Calu3 (cell line): ENCODE measurements at regions not wholly inside any gene's neighbourhood (a gene's known extent, or its start where the extent isn't known, plus 50 kb on each side); places are given as distances from the start of the nearest gene placed in this dataset.

Source experiments
- BruUV-seq: library from RNA; stranded (reverse); fragments of 400-500 nt; replicated peaks from 2 replicates; lab custom pipeline; 2021; lab: Mats Ljungman, UMichigan
- CTCF ChIA-PET: fragments of 300-600 bp; sonication (Branson Sonifier 250); formaldehyde crosslinking; loops from one replicate; lab custom pipeline; 2022; ENCODE audit warnings: antibody characterized with exemption; lab: Charles Lee
- DNase-seq: peaks from one replicate; pipeline ENCODE4 v3.0.0; 2022
- H3K27ac Mint-ChIP-seq: one replicate; pipeline ENCODE4 v1.8.0; 2022; ENCODE audit warnings: mixed read lengths; ENCODE audit not compliant: unreplicated experiment
- H3K27me3 Mint-ChIP-seq: one replicate; pipeline ENCODE4 v1.8.0; 2022; ENCODE audit warnings: mixed read lengths; ENCODE audit not compliant: unreplicated experiment
- H3K36me3 Mint-ChIP-seq: one replicate; pipeline ENCODE4 v1.8.0; 2022; ENCODE audit warnings: mild to moderate bottlenecking, moderate library complexity, mixed read lengths; ENCODE audit not compliant: insufficient read depth, unreplicated experiment
- H3K4me1 Mint-ChIP-seq: one replicate; pipeline ENCODE4 v1.8.0; 2022; ENCODE audit warnings: mild to moderate bottlenecking, low read depth, mixed read lengths; ENCODE audit not compliant: unreplicated experiment
- H3K4me3 Mint-ChIP-seq: one replicate; pipeline ENCODE4 v1.8.0; 2022; ENCODE audit warnings: mild to moderate bottlenecking, low read depth, moderate library complexity, mixed read lengths; ENCODE audit not compliant: unreplicated experiment
- H3K9me3 Mint-ChIP-seq: one replicate; pipeline ENCODE4 v1.8.0; 2022; ENCODE audit warnings: low read depth, mixed read lengths; ENCODE audit not compliant: unreplicated experiment
- CTCF ChIP-seq: fragments of 200-600 bp; IDR thresholded peaks from one replicate; pipeline ENCODE4 v1.8.0; 2022; ENCODE audit warnings: antibody characterized with exemption; ENCODE audit not compliant: unreplicated experiment
- intact Hi-C: fragments of 100-400 bp; cut with micrococcal nuclease; formaldehyde crosslinking; loops from one replicate; pipeline ENCODE4 v1.10.0; 2022; ENCODE audit not compliant: unreplicated experiment

DNA sequence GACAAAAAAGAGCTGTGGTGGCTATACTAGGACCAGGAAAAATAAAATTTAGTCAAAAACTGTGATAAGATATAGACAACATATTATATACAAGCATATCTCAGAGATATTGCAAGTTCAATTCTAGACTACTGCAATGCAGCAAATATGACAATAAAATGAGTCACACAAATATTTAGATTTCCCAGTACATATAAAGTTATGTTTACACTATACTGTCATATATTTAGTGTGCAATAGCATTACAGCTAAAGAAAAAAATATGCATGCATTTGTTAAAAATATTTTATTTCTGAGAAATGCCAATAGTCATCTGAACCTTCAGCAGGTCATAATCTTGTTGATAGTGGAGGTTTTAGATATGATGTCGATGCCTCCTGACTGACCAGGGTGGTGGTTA, 72.1 kb downstream of the AKR1C4 start:
- intact Hi-C loops: no loop called here
- no peak for DNase-seq
- BruUV-seq: no TSS peak
- Mint-ChIP-seq H3K4me1 (peaks cover 26% of the 10 kb centered on the region), H3K9me3 (no peaks in the 10 kb centered on the region), H3K36me3 (no peaks in the 10 kb centered on the region), H3K27ac (no peak overlapping the region), H3K4me3 (no peak overlapping the region), H3K27me3 (no peaks in the 10 kb centered on the region)
- TF ChIP-seq CTCF: no peak
- CTCF ChIA-PET: no interaction called here

GRCh38 chr10:5269791-5270190, 73.2 kb downstream of the AKR1C4 start:
- H3K4me1 Mint-ChIP-seq: peaks cover 26% of the 10 kb centered on the region
- no peak overlapping the region for H3K4me3 Mint-ChIP-seq
- DNase-seq: no peak
- no TSS peak for BruUV-seq
- TF ChIP-seq CTCF: no peak
- no peaks in the 10 kb centered on the region for H3K27me3 Mint-ChIP-seq
- no peaks in the 10 kb centered on the region for H3K36me3 Mint-ChIP-seq
- intact Hi-C loops: no loop called here
- CTCF ChIA-PET: no interaction called here
- H3K9me3 Mint-ChIP-seq: no peaks in the 10 kb centered on the region
- H3K27ac Mint-ChIP-seq: no peak overlapping the region

GRCh38 chr10:5271526-5271925, 74.9 kb downstream of the AKR1C4 start:
- no peak for DNase-seq
- intact Hi-C loops: no loop called here
- no peak overlapping the region for H3K4me3 Mint-ChIP-seq
- no peak for TF ChIP-seq CTCF
- peaks cover 26% of the 10 kb centered on the region for H3K4me1 Mint-ChIP-seq
- H3K9me3 Mint-ChIP-seq: no peaks in the 10 kb centered on the region
- no peak overlapping the region for H3K27ac Mint-ChIP-seq
- no peaks in the 10 kb centered on the region for H3K27me3 Mint-ChIP-seq
- CTCF ChIA-PET: no interaction called here
- no TSS peak for BruUV-seq
- no peaks in the 10 kb centered on the region for H3K36me3 Mint-ChIP-seq

- no peak for TF ChIP-seq CTCF
- intact Hi-C loops: no loop called here
- no peak overlapping the region for H3K27ac Mint-ChIP-seq
- H3K4me3 Mint-ChIP-seq: no peak overlapping the region
- CTCF ChIA-PET: no interaction called here
- H3K4me1 Mint-ChIP-seq: peaks cover 26% of the 10 kb centered on the region
- DNase-seq: no peak
- H3K27me3 Mint-ChIP-seq: no peaks in the 10 kb centered on the region
- no peaks in the 10 kb centered on the region for H3K36me3 Mint-ChIP-seq
- no peaks in the 10 kb centered on the region for H3K9me3 Mint-ChIP-seq
- BruUV-seq: no TSS peak
Observed at GRCh38 chr10:5272065-5272803, 75.6 kb downstream of the AKR1C4 start.
